Omental fat pad (tissue), 3 donors: ENCODE measurements at regions not wholly inside any gene's neighbourhood (a gene's known extent, or its start where the extent isn't known, plus 50 kb on each side); places are given as distances from the start of the nearest gene placed in this dataset.

Experiments
- ATAC-seq: fragments of 150-250 bp; one replicate; pipeline ENCODE4 v1.9.1; 2016; ENCODE audit warnings: mild to moderate bottlenecking, moderate library complexity; ENCODE audit not compliant: low FRiP score
- DNase-seq: peaks from one replicate; pipeline ENCODE4 v3.0.0-alpha.2; 2019; ENCODE audit warnings: low spot score
- CTCF ChIP-seq, 3 donors: fragments of 450-650 bp; IDR thresholded peaks; one replicate each; pipeline ENCODE4 v1.5.1; 2016 to 2017; ENCODE audit warnings: antibody characterized with exemption in 3 of 3, mild to moderate bottlenecking in 3 of 3, moderate library complexity in 2 of 3

GRCh38 chrX:46367491-46367890 lies 177.7 kb downstream of the ZNF674 start:
- TF ChIP-seq CTCF (IDR thresholded peaks at IDR 0.05) = no peak
- DNase-seq (no peak), ATAC-seq (no peak)

- TF ChIP-seq CTCF (IDR thresholded peaks at IDR 0.05) = no peak
- DNase-seq = no peak
Observed at GRCh38 chrX:46366381-46367207, 178.6 kb downstream of the ZNF674 start.

GRCh38 chrX:46354481-46354880 lies 190.7 kb downstream of the ZNF674 start:
- ATAC-seq (no peak), DNase-seq (no peak)
- TF ChIP-seq CTCF (IDR thresholded peaks at IDR 0.05) = no peak

More at GRCh38 chrX:46366381-46367207, 178.6 kb downstream of the ZNF674 start:
- no peak for ATAC-seq

- no peak for DNase-seq
- no peak for TF ChIP-seq CTCF (IDR thresholded peaks at IDR 0.05)
- ATAC-seq = no peak
Observed at GRCh38 chrX:46341767-46342322, 203.4 kb downstream of the ZNF674 start.

- DNase-seq (no peak), ATAC-seq (no peak)
Observed at GRCh38 chrX:46340696-46341095, 204.5 kb downstream of the ZNF674 start.

GRCh38 chrX:46333550-46333949 lies 211.7 kb downstream of the ZNF674 start:
- TF ChIP-seq CTCF (IDR thresholded peaks at IDR 0.05) = no peak
- no peak for ATAC-seq
- DNase-seq = no peak

More at GRCh38 chrX:46340696-46341095, 204.5 kb downstream of the ZNF674 start:
- no peak for TF ChIP-seq CTCF (IDR thresholded peaks at IDR 0.05)

GRCh38 chrX:46330981-46331380 lies 214.2 kb downstream of the ZNF674 start:
- TF ChIP-seq CTCF (IDR thresholded peaks at IDR 0.05) = no peak
- DNase-seq (no peak), ATAC-seq (no peak)
